ENCODE measurements at regions not wholly inside any gene's neighbourhood (a gene's known extent, or its start where the extent isn't known, plus 50 kb on each side); places are given as distances from the start of the nearest gene placed in this dataset.

DNA sequence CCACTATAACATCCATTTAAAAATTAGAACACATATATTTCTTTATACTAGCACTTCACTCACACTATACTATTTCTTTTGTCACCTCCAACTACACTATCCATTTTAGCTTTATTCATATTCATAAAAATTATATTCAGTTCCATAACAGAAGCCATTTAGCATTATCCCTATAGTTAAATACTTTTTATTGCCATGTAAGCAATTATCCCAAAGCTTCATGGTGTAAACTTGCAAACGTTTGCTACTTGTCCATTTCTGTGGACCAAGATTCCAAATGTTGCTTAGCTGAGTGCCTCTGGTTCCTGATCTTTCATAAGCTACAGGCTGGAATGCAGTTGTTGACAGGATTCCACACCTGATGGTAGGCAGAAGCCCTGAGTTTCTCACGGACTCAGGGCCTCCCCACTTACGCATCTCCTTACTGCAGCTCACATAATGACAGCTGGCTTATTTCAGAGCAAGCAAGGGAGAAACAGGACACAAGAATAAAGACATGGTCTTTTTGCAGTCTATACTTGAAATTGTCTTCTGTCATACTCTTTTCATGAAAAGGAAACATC lies 1584.8 kb downstream of the SLITRK5 start:
- DNase-seq = no peak

DNA sequence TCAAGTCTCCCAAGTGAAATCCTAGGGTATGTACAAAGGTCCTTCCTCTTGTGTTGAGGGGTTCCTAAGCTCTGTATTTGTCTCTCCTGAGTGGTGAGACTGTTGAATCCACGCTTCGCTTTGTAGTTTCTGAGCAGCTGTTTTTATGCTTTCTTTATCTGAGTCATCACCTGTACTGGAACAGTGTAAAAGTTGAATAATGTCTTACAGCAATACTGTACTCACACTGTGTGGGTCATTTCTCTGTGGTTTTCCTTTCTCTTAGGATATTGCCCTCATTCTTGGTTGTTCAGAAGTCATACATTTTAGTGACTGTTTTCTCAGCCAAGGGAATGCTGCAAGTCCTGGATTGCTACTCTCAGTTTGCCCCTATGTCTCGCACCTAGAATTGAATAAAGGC lies 1596.6 kb downstream of the SLITRK5 start:
- DNase-seq = no peak

DNA sequence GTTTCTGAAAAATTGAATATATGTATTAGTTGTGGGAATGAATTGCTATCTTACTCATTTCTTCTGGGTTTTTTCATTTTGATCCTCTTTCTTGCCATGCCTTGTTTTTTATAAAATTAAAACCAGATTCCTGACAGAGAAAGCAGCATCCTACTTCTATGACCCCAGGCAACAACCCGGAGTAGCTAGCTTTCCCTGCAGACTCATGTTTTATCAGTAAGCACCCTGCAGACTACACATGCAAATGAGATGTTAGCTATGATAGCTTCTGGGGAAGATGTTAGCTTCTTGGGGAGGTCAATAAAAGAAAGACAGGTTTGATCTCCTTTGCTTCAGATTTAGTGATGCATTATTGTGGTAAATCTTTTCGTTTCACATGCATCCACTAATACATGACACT lies 1598.6 kb downstream of the SLITRK5 start:
- DNase-seq = no peak

DNA sequence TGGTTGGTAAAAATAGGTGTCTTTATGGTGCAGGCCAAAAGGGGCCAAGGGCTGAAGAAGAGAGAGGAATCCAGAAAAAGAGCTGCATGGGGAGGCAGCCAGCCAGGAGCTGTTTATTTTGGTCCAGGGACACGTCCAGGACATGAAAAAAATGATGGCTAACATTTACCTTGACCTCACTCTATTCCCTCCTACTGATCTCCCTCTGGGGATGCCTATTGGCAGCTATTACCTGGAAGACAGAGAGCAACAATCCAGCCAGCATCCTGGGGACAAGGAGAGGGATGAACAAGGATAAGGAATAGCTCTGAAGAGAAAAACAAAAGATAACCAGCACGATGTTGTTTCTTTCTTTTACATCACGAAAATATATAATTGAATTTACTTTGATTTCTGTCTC lies 1599.6 kb downstream of the SLITRK5 start:
- DNase-seq = no peak

DNA sequence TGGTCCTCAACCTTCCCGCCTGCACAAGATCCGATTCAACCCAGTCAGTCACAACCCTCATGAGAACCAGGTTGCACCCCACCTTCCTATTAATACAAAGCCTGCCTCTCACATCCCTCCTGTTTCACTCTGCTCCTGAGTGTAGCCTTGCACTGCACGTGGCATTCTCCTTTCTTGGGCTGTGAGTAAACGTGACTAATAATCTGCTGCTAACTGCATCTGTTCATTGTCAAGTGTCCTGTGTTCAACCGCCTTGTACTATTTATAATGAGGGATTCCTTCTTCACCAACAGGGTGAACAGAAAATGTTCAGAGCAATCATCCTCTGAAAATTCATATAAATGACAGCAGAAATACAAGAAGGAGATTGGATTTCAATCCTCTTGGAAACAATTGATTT lies 1608.2 kb downstream of the SLITRK5 start:
- no peak for DNase-seq

DNA sequence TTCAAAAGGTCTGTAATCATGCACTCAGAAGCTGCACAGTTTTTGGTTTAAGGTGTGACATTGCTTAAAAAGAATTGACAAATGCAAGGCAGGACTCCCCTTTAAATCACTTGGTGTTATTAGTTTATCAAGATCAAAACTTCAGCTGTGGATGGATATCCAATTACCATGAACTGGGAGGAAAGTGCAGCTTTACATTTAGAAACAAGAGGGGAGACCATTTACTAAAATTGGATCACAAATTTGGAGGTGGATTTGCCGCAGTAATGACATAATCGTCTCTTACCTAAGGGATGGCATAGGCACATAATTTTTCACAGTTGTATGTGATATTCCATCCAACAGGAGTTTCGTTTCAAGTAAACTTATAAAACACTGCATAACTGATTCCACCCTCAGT lies 1610.2 kb downstream of the SLITRK5 start:
- DNase-seq = no peak

DNA sequence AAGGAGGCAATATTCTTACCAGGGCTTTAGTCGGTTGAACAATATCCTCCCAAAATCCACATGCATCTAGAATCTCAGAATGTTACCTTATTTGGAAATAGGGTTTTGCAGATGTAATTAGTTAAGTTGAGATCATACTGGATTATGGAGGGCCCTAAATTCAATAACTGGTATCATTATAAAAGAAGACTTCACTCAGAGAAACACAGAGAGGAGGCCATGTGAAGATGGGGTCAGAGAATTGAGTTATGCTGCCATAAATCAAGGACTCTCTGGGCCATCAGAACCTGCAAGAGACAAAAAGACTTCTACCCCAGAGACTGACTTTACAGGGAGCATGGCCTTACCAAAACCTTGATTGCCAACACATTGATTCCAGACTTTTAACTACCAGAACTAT lies 1611.1 kb downstream of the SLITRK5 start:
- DNase-seq = no peak

DNA sequence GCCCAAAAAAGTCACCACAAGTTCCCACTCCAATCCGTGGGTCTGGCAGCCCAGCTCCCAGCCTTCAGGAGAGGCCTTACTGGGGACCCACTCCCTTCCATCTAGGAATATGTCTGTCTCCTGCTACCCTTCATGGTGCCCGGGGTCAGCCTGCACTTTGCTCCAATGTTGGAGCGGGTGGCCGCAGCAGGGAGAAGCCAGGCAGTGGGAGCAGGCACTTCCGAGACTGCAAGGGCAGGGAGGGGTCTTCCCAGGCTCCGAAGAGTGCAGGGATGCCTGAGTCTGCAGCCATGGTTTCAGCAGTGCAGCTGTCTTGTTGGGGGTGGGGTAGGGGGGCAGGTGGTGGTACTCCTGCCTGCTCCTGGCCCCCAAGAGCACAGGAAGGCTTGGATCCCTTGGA lies 1616.2 kb downstream of the SLITRK5 start:
- no peak for DNase-seq

DNA sequence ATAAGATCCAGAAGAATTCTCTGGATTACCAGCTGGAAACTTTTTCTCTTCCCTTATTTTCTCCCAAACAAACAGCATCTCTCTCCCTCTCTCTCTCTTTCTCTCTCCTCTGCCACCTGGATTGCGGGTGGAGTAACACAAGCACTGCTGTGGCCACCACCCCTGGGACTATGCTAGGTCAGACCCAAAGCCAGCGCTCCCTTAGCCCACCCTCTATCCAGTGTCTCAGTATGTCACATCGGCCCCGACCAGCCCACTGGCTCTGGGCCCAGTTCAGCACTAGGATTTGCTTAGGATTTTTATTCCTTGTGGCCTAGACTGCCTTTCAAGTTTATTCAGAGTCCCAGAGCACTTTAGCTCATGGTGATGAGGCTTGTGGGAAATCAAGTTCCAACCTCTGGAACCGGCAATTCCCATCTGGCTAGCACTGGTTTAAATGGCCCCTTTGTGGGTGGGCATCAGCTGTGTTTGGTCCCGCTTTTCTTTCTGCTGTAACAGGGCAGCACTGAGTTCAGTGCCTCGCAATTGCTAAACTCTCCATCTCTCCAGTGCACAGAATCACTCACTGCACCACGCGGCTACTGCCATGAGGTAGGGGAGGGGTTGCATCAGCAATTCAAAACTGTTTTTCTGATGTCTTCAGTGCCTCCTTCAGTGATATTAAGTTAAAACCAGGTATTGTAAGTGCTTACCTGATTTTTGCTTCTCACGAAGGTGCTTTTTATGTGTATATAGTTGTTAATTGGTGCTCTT lies 1623.1 kb downstream of the SLITRK5 start:
- no peak for DNase-seq

DNA sequence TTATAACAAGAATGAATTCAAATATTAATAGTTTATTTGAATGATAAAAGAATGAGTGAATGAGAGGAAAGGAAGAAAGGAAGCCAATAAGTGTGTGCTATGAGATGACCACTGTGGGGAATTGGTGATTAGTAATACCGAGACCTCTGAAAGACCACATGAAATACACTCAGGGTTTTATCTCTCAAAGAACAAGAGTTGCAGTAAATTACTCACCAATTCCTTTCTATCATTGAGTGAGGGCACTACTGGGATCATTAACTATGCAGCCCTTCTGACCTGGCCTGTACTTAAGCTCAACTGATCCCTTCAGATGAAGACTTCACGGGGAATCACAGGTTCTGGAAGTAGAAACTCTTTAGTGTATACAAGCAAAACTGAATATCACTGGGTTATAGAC lies 1636.1 kb downstream of the SLITRK5 start:
- DNase-seq = no peak

DNA sequence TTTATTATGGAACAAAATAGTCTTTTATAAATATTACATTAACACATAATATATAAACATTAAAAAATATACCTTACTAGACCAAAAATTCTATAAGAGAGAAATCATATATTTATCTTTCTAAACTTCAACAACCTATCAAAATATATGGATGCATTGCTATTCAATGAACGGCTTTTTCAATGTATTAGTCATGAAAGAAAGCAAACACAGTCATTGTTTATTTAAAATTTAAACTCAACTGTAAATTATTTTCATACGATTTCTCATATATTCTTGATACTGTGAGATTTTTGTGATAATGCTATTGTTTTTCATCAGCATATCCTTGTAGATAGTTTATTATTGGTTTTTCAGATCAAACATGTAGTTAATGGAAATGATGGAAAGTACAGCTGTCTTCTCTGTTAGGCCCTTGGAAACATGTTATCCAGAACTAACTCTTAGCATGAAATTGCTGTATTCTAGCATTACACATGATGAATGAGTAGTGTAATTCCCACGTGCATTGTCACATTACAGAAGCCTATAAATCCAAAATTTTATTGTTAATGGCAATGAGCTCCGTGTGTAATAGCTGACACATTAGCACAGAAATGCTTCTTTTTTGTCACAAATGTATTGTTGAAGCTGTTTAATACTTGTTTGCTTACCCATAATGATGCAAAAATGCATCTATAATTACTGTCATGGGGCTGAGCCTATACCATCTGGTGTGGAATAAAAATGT lies 1639.9 kb downstream of the SLITRK5 start:
- no peak for DNase-seq

DNA sequence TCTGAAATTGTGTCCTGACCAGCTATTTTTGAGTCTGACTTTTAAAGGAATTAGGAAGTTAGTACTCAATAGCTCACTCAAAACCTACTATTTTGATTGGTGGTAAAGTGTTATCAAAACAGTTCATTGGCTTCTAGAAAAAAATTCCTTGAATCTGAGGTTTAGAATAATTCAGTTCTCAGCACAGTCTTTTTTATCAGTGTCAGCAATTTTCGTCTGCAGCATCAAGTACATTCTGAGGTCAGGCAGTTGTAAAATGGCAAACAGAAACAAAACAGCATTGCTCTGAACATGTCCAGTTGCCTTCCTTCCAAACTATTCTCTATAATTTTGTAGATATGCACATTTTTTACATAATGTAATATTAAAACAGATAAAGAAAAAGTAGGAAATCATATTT lies 1644.1 kb downstream of the SLITRK5 start:
- DNase-seq = no peak

DNA sequence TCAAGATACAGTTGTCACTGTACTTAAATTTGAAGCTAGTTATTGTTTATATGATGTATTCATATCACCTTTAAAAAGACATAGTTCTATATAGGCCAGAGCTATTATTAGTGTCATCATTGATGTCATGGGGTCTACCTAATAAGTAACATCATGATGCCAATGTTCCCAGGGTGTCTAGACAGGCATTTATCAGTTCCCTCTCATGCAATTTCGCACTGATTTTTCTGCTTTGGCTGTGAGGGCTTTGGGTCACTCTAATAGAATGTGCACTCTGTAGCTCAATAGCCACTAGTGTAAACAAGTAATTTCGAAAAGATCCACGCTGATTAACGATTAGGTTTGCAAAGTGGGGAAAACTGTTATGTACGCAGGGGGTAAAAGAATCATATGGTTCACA lies 1651.3 kb downstream of the SLITRK5 start:
- DNase-seq = no peak

DNA sequence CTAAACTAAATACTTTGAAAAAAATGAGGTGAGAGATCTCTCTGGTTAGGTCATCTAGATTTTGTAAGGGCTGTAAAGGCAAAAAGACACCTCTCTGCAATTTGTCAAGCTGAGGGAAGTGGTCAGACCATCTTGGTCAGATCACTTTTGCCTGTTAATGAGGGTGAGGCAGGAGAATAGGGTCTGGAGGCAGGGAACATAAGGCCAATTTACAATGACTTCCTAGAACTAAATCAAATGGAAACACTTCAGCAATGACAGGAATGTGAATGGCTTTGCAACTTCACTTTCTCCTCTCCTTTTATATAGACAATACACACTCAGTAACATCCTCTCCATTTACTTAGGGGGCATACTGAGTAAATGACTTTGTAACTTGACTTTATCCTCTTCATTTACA lies 1653.4 kb downstream of the SLITRK5 start:
- no peak for DNase-seq

DNA sequence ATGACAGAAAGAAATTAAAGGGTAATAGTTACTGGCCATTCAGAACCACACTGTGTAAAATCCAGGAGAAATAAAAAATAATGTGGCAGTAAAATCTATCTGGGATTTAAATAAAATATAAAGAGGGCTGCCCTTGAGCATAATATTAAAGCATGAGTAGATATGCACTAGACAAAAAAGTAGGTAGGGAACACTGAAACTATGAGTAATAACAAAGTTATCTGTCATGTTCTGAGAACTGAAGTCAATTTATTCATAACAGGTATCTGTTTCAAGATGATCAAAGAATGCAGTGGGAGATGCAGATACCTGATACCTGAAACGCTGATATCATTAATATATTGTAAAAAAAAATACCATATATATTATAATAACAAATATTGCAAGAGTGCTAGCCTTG lies 1672.0 kb downstream of the SLITRK5 start:
- DNase-seq = no peak

DNA sequence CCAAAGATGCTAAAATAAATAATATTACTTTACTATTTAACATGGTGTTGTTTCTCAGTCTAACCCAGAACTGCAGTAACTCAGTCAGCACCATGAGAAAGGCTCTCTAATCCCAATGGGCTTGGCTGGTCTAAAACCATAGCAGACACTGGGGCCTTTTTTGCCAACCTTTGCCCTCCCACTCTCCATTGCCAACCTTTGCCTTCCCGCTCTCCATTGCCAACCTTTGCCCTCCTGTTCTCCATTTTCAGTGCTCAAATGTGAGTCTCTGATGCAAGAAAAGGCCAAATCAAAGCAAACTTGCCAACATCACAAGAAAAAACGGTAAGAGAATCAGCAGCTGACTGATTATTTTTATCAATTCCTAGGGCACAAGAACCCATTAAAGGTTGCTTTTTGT lies 1681.2 kb downstream of the SLITRK5 start:
- no peak for DNase-seq

DNA sequence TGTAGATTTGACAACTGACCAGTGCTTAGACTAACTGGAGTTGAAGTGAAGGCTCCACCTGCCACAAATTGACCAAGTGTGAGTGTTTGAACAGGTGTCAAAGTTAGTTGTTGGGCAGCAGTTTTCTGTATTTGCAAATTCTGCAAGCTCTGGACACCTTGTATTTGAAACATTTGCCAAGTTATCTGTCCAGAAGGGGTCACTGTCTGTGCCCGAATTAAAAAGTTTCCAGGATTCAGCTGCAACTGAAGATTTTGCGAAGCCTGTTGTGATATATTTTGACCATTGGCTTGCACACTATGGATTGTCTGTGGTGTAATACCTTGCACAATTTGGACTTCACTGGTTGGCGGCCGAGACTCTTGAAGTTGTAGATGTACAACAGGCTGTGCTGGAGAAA lies 1690.7 kb downstream of the SLITRK5 start:
- DNase-seq = peak in 1 of 2 experiments; percentile 9

DNA sequence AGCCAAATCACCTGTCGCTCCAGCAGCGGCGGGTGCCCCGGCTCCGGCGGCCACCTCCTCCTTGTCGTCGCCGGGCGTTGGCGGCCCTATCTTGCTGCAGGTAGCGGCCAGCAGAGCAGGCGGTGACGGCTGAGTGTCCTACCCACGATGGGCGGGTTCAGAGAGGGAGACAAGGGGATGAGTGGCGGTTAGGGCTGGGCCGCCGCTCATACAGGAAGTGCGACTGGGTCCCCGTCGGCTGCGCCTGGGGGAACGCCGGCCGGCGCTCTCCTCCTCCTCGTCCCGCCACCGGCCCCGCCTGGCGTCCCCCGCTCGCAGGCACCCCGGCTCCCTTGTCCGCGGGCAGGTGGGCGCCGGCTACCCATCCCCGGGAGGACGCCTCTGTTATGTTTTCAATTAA lies 1692.0 kb downstream of the SLITRK5 start:
- DNase-seq = no peak

DNA sequence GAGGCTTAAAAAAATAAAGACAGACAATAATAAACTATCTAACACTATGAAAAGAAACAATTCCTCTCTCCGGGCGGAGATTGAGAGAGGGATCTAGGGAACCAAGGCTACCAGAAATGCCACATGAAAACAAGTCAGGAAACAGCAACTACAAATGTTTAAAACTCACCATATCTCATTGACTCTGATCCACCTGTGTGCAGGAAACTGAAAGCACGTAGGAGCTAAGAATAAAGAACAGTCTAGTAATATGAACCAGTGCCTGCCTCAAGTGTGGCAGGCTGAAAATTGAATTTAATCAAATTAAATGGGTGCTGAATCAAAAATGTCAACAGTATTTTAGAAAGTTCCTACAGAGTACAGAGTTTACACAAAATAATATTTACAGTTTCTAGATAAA lies 1701.0 kb downstream of the SLITRK5 start:
- DNase-seq = no peak

DNA sequence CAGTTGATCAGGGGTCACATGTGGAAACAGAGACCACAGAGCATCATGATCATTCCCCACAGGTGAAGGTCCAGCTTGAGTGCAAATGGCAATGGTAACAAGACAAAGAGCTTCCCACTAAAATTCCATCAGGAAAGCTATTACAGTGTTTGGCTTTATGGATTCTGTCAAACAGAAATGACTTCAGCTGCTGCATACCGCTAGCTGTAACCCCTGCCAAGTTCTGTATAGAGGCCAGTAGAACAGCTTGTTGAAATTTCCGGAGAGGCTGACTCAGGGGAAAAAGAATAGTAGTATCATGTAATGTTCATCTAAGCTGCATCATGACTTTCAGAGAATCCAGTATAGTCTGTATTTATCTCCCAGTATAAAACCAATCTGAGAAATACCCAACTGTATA lies 1704.7 kb downstream of the SLITRK5 start:
- DNase-seq = no peak

DNA sequence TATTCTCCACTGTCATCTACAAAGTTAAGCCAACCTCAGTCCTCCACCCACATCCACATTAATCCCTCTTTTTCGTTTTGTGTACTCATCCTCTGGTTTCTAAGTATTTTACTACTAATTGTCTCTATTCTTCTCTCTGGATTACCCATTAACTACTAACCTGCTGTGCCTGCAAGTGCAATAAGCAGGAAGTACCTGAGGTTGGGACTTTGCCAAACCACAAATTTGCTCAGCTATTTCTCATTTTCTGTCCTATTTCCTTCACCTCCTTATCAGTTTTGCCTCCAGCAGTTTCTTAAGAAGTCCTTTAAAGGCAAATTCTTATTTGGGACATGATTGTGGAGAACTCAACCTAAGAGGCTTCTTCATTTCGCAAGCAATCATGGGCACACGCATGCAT lies 1708.9 kb downstream of the SLITRK5 start:
- no peak for DNase-seq

DNA sequence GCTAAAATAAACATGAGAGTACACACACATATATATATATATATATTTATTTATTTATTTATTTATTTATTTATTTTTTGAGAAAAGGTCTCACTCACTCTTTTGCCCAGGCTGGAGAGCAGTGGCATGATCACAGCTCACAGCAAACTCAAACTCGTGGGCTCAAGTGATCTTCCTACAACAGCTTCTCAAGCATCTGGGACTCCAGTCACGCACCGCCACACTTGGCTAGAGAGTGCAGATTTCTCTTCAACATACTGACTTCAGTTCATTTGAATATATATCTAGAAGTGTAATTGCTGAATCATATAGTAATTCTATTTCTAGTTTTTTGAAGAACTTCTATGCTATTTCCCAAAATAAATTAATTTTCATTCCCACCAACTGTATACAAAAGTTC lies 1711.8 kb downstream of the SLITRK5 start:
- DNase-seq = no peak

DNA sequence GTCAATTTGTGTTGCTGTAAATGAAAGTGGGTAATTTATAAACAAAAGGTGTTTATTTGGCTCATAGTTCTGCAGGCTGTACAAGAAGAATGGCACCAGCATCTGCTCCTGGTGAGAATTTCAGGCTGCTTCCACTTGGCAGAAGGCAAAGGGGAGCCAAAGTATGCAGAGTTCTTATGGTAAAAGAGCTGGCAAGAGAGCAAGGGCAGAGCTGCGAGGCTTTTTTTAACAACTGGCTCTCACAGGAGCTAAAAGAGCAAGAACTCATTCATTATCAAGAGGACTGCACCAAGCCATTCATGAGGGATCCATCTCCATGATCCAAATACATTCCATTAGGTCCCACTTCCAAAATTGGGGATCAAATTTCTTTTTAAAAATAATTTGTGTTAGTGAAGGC lies 1712.7 kb downstream of the SLITRK5 start:
- DNase-seq = no peak

DNA sequence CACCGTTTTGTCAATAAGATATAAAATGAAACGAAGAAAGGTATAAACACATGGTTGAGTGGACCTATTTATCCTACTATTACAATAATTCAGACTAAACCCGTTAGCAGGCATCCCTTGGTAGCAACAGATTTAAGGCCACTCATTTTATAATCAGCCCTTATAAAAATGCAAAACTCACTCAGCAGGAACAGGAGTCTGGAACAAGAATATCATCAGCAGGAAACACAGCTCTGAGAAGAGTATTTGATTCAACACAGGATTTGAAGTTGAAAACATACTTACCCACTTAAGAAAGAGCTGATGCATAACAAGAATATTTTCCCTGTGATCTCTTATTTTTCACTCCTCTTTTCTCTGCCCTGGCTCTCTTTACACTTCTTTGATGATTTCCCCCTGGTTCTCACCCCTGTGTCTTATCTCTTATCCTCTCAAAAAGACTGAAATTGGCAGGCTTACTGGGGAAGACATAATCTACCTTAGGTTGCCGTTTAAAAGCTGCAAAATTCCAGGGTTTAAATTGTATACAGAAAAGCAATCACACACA lies 1722.7 kb downstream of the SLITRK5 start:
- DNase-seq = no peak

Data from AML-193 (cell line).